GM18498 (cell line): ENCODE measurements at regions not wholly inside any gene's neighbourhood (a gene's known extent, or its start where the extent isn't known, plus 50 kb on each side); places are given as distances from the start of the nearest gene placed in this dataset.

ENCODE experiments used
- ATAC-seq: cut with Tn5 transposase; IDR thresholded peaks from one replicate; pipeline ENCODE4 v1.9.1; 2021; ENCODE audit warnings: mild to moderate bottlenecking, moderate library complexity; ENCODE audit not compliant: unreplicated experiment

DNA sequence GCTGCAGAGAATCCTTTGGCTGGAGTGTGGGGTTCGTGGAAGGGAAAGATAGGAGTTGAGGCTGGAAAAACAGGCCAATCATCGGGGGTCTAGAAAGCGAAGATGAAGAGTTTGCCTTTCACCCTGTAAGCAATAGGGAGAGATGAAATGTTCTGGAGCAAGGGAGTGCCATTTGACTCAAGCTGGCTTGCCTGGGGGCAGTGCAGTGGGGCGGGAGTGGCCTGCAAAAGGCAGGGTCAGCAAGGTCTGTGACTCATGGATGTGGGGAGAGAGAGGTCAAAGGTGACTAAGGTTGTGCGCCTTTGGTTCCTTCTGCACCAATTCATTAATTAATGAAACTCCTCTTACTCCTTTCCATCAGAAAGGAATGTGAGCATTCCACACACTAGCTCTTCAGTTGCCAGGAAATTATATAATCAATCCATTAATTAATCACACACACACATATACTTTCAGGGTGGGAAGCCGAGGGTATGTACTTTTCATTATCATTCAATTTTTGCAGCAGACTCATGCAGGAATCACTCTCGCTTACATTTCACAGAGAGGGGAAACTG lies 227.6 kb downstream of the MYCN start:
- no peak for ATAC-seq

DNA sequence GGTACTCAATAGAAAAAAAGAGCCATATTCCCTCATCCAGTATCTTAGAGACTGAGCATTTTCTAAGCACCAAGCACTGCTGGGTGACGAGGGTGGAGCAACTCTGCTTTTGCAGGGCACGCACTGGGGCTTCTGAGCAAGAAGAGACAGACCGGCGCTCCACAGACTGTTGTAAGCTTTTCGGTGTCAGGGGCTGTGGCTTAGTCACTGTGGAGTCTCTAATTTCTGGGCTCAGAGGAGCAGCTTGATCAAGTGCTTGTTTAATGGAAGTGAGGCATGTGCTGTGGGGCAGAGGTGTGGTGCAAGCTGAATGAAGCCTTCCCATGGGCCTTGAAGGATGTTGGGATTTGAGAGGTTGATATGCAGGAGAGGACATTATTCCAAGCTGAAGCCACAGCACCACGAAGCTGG lies 227.1 kb downstream of the MYCN start:
- ATAC-seq, result no peak

DNA sequence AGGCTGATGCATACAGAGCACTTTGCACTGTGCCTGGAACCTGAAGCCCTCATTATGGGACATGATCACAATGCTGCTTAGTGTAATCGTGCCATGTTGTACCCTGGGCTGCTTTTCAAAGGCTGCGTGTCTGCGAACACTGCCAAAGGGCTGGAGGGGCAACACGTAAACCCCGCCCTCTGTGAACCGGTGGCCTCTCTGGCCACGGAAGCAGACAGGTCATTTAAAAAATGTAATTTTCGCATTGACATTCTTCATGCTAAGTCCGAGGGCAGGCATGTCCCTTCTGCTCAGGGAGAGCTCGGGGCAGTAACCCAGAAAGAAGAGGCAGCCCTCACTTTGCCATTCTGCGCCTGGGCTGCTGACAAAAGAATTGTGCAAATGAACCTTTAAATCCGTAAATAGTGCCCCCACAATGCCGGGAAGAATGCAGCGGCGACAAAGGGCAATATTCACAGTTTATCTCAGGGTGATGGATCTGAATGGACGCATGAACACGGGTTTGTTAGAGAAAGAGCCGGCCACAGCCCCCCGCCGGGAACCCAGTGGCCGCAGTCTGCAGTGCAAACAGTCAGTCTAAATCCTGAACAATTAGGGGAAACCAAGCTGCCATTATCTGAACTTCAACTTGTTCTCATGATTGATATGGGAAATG lies 226.1 kb downstream of the MYCN start:
- no peak for ATAC-seq

DNA sequence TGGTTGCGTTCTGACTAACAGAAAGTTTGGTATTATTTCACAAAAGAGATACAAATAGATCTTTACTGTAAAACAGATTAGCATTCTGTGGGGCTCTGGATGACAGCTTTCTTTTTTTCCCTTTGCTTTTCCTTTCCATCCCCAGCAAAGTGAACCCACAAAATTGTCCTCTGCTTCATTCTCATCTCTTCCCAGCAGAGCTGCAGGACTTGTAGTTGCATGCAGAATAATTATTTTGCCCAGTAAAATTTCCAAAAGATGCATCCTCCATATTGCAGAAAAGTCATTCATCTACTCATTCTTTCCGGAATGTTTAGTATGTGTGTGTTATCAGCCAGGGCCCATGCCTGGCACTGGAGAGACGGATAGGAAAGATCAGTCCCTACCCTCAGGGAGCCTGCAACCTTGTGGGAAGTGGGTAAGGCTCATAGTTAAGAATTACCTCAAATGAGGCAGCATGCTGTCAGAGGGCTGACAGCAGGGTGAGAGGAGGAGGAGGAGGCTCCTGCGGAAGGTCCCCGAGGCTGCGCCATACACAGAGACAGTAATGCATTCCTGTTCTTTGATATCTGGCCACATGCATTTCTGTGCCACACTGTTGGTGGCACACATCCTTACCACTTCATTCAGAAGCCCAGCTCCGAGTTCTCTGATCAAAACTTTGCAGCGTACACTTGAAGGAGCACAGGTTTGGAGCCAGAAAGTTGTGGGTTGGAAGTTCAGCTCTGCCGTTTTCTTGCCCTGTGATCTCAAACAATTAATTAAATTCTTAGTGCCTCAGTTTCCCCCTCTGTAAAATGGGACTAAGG lies 225.4 kb downstream of the MYCN start:
- ATAC-seq, result no peak

DNA sequence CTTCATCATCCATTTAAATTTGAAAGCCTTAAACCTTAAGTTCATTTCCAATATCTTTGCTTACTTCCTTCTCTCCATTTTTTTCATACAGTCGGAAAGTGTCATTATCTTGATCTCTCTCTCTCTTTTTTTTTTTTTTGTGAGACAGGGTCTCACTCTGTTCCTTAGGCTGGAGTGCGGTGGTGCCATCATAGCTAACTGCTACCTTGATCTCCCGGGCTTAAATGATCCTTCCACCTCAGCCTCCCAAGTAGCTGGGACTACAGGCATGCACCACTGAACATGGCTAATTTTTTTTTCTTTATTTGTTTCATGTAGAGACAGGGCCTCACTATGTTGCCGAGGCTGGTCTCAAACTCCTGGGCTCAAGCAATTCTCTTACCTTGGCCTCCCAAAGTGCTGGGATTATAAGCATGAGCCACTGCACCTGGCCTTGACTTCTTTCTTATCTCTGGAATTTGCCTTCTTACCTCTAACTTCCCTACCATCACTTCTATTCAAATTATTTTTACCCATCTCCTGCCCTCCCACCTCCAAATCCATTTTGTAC lies 222.2 kb downstream of the MYCN start:
- no peak for ATAC-seq

DNA sequence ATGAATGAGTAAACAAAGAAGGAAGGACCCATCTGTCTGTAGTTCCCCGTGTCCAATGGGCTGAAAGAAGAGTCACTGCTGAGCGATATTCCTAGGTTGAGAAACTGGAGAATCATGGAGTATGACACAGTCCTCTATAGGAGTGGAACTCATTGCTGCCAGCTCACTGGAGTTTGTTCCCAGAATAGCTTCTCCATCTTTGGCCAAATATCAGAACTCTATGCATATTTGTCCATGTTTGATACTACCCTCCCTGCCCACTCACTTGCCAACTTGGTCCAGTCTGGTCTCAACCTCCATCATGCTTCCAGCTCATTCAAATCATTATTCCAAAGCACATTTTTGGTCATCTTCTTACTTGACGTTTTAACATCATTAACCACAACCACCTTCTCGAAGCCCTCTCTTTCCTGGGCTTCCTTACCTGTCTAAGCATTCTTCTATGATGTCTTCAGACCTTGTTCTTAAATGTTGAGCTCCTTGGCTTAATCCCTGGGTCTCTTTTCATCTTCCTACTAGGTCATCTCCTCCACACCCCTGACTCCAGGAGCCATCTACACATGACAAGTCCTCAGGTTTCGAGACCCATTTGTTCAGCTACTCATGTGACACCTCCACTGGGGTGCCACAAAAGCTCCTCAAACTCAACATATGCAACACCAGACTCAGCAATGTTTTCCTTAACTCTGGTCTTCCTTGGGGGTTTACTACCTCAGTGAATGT lies 221.6 kb downstream of the MYCN start:
- no peak for ATAC-seq

DNA sequence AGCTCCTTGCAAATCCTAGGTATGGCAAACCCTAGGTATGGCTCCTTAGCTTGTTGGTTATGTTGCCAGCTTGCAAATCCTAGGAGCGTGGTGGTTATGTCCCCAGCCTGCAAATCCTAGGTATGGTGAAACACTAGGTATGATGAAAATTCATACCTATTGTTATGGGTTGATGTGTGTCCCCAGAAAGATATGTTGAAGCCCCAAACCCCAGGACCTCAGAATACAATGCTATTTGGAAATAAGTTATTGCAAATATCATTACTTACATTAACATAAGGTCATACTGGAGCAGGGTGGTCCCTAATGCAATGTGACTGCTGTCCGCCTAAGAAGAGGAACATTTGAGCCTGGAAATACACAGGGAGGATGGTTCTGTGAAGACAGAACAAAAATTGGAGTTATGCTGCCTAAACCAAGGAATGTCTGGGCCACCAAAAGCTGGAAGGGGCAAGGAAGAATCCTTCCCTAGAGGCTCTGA lies 220.8 kb downstream of the MYCN start:
- ATAC-seq, result no peak

DNA sequence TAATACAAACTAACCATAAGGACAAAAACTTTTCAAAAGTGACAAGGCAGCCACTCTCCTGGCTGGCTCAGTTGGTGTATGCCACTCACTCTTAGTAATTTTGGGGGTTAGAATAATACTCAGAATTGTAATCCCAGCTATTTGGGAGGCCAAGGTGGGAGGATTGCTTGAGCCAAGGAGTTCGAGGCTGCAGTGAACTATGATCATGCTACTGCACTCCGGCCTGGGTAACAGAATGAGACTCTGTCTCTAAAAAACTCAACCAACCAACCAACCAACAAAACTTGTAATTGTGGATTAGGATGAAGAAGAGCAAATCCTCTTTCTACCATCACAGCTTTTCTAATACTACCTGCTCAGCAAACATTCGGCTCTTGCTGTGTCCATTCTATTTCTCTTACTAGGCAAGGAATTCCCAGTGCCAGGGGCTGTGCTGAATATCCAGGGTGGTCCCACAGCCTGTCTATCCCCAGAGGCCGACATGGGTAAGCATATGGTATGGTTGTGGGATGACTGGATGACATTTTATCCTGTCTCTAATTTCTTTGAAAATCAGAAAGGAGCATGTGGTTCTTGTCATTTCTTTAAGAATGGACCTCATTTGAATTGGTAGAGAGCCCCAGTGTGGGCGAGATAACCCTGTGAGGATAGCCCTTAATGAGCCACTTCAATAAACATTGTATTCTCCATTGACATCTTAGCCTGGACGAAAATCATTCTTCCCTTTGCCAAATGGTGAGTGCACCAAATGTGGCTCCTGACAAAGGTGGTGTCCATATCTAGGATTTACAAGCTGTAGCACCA lies 220.1 kb downstream of the MYCN start:
- ATAC-seq, result no peak

DNA sequence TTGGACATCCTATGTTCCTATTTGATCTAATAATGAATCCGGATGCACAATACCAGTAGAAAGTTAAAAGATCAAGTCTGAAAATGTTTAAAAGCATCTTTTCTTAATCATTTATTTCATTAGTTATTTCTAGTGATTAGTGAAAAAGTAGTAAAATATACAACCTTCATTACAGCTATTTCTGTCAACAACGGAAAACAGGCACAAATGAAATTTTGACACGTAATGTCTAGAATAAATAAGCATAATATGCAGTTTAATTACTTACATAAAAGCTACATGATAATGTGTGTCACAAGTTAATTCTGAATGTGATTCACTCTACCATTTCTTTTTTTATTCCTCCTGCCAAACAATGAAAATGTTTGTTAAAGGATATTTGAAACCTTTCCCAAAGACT lies 216.1 kb downstream of the MYCN start:
- no peak for ATAC-seq

DNA sequence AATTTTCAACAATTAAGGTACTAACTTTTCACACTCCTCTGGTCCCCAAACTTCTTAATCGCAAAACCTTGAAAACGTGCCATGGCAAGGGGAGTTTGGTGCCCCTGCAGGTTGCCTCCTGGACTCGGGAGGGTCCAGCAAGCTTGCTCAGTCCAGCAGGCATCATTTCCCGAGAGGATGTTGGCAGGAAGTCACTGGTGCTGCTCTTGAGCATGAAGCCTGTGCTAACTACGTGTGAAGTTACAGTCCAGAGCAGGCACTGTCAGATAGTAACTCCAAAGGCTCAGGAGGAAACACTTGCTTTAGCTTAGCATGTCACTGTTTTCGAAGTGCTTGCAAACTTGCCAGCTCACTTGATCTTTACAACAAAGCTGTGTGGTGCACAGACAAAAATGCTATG lies 215.4 kb downstream of the MYCN start:
- no peak for ATAC-seq

DNA sequence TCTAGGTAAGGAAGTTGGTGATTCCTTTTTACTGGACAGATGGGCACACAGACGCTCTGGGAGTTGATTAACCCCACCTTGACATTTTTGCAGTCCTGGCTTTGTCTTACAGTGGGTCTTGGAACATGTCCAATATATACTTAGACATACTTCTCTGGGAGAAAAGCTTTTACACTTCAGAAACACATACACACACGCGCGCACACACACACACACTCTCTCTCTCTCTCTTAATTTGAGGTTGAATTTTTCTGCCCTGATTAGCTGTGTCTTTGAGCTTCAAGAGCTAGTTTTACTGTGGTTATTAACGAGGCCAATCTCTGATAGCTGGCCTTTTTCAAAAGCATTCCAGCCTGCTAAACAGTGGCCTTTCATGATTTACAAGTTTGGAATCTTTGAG lies 215.0 kb downstream of the MYCN start:
- ATAC-seq, result no peak

DNA sequence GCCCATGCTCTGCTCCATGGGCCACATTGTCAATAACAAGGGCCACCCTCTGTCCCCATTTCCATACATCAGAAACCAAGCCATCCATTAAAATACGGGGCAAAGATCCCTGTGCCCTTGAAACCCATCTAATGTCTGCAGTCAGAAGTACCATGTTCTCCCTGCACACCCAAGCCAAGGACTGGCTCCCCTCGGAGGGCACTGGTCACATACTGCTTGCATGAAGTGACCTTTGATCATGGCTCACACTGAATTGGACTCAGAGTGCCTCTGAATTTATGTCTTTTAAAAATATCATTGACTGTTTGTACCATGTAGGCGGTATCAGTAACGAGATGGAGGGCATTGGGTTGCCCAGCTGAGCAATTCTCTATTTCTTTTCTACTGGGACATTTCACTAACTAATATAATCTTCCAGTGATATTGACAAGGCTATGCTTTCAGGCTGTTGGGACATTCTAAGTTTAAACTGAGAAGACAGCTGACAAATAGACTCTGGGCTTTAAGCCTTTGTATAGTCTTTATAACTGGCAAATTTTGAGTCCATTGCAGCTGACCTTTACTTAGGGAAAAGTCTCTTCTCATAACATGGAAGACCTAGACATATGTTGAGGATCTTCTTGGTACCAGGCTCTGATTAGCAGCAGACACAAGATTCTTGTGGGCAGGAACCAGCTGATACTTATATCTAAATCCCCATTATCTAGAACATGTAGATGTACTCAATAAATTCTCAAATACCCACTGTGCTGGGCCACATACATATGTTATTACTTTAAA lies 214.3 kb downstream of the MYCN start:
- no peak for ATAC-seq

DNA sequence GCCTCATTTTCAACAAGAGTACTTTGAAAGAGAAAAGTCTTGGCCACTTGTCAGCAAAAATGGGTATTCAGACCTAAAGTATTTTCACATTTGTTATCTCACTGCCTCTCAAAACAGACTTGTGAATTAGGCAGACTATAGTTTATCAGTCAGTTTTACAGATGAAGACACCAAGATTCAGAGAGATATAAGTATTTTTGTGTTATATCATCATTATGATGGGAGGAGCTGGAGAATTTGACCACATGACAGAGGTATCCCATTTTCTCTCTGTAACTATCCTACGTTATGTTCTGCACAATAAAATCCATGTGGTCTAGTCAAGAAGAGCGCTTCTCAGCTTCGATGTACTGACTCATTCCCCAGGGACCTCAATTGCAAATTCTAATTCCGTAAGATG lies 213.7 kb downstream of the MYCN start:
- no peak for ATAC-seq

DNA sequence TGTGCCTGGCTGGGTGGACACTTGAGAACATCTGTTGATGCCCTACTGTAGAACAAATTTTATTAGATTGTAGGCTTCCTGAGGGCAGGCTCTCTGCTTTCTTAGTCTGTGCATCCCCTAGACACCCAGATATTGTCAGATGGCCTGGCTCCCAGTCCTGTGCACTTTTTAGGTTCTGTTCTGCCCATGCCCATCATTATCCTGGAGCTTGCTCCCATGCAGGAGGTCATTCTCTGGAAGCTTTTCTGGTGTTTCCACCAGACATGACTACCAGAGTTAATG lies 213.3 kb downstream of the MYCN start:
- no peak for ATAC-seq

DNA sequence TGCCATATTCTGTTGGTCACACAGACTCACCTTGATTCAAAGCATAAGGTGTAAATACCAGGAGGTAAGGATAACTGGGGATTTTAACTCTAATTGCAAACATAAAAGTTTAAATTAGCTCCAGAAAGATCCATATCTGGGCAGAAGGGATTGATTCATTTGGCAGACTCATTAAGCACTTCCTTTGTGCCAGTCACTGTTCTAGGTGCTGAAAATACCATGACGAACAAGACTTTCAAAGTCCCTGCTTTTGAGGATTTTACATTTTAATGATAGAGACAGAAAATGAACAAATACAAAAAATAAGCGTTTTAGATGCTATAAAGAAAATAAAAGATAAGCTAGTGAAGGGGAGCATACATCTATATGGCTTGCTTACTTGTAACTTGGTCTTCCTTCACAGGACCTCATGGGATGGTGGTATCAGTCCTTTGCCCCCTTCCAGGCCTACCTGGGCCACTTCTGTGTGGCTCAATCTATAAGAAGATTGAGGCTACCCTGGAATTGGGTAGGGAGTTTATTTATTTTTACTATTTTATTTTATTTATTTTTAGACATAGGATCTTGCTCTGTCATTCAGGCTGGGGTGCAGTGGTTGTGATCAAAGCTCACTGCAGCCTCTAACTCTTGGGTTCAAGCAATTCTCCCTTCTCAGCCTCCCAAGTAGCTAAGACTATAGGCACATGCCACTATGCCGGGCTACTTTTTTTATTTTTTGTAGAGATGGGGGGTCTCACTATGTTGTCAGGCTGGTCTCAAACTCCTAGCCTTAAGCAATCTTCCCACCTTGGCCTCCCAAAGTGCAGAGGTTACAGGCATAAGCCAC lies 212.8 kb downstream of the MYCN start:
- no peak for ATAC-seq

DNA sequence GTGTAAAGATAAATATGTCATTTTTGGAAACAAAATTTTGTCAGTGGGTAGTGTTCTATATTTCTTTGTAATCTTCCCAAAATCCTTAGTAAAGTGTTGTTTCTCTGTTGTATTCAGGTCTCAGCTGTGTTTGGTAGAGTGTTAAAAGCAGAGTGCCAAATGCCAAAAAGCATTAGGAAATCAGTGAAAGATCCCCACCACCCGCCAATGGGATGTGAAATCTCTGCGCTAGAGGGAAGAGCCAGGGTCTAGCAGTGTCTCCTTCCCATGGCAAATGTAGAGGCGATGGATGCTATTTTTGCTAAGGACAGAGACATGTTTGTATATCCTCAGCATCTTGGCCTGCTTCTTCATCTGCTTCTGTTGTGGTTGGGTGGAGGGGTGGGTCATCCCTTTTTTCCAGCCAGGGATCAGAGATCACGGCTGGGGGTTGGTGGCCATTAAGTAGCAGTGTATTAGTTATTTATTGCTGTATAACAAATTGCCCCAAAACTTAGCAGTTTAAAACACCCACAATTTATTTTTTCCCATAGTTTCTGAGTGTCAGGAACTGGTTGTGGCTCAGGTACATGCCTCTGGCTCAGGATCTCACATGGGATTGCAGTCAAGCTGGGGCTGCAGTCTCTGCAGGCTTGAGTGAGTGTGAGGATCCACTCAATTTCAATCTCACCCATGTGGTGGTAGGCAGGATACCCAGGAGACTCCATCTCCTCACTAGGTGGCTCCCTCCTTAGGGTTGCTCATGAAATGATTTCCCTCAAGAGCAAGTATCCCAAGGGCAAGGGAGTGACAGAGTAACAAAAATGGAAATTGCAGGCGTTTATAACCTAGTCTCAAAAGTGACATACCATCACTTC lies 211.9 kb downstream of the MYCN start:
- no peak for ATAC-seq

DNA sequence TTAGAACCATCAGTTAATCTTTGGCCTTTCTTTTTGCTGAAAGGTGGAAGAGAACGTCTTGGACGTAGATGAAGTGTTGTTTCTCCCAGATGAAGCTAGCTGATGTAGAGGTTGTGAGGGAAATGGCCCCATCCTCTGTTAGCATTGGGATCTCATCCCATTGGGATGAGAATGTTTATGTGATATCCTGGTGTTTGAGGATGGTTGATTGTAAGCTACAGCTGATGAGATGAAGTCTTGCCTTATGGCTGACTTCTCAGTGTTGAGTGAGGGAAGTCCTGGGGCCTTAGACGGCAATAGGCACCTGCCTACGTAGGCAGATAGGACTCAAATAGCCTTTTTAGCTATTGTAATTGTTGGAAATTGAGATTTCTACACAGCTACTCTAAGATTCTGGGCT lies 211.3 kb downstream of the MYCN start:
- no peak for ATAC-seq

DNA sequence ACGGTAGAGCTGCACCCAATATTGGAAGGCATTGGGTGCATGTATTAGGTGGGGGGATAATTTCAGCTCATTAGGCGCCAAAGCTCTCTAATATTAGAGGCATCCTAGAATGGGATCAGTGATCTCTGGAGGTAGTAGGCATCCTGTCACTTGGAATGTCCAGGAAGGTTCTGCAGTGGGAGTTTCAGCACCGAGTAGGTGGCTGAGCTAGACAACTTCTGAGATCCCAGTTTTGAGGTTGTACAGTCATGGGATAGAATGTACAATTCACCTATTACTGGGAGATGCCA lies 210.9 kb downstream of the MYCN start:
- ATAC-seq, result no peak
